SK-N-SH (cell line): ENCODE measurements at regions not wholly inside any gene's neighbourhood (a gene's known extent, or its start where the extent isn't known, plus 50 kb on each side); places are given as distances from the start of the nearest gene placed in this dataset.

Source experiments
- CTCF ChIA-PET: fragments of 300-600, 350-600 bp; formaldehyde crosslinking; extraction: SDS; loops from one replicate; lab custom pipeline; 2021; lab: Yijun Ruan, JAX
- POLR2A ChIA-PET: fragments of 350-600 bp; sonication (Branson Sonifier 250); formaldehyde crosslinking; extraction: SDS; loops from one replicate; lab custom pipeline; 2020; ENCODE audit warnings: antibody characterized with exemption, inconsistent platforms; lab: Yijun Ruan, JAX
- DNase-seq: peaks from one replicate; pipeline ENCODE4 v3.0.0; 2012
- H2AFZ ChIP-seq: fragments of 200-600 bp; sonication (generic); 2 replicates; pipeline ENCODE4 v1.8.1; 2016; ENCODE audit warnings: antibody characterized with exemption, mild to moderate bottlenecking, low read depth
- H3F3A ChIP-seq: fragments of 200-600 bp; sonication (generic); replicated peaks from 2 replicates; pipeline ENCODE3; 2016; ENCODE audit warnings: antibody characterized with exemption, mild to moderate bottlenecking; ENCODE audit not compliant: insufficient read depth
- H3K27ac ChIP-seq, 2 experiments: fragments of 200-500 bp in 1 of 2; fragments of 200-600 bp in 1 of 2; sonication (Bioruptor generic) in 1 of 2; sonication (generic), shearing (Covaris generic) in 1 of 2; 2 replicates each; pipeline versions ENCODE4 v1.5.1 to v1.6.1; 2014 to 2016; ENCODE audit warnings: low read depth in 2 of 2, inconsistent platforms in 1 of 2, low read length in 1 of 2, mild to moderate bottlenecking in 1 of 2, mixed read lengths in 1 of 2
- H3K27me3 ChIP-seq: fragments of 200-600 bp; sonication (generic), shearing (Covaris generic); 2 replicates; pipeline ENCODE4 v1.6.1; 2016; ENCODE audit warnings: mixed run types; ENCODE audit not compliant: insufficient read depth
- H3K36me3 ChIP-seq, 2 experiments: fragments of 200-500 bp in 1 of 2; fragments of 200-600 bp in 1 of 2; sonication (Bioruptor generic) in 1 of 2; sonication (generic) in 1 of 2; replicated peaks in 1 of 2; 2 replicates each; pipeline versions ENCODE3 to v1.5.1; 2014 to 2016; ENCODE audit warnings: low read length in 1 of 2, mild to moderate bottlenecking in 1 of 2; ENCODE audit not compliant: insufficient read depth in 2 of 2, control insufficient read depth in 1 of 2
- H3K4me1 ChIP-seq, 2 experiments: fragments of 200-500 bp in 1 of 2; fragments of 200-600 bp in 1 of 2; sonication (Bioruptor generic) in 1 of 2; sonication (generic), shearing (Covaris generic) in 1 of 2; 2 replicates each; pipeline versions ENCODE4 v1.5.1 to v1.6.1; 2014 to 2016; ENCODE audit warnings: low read depth in 1 of 2, low read length in 1 of 2, mixed run types in 1 of 2; ENCODE audit not compliant: insufficient read depth in 2 of 2, control insufficient read depth in 1 of 2
- H3K4me2 ChIP-seq: fragments of 200-600 bp; sonication (generic), shearing (Covaris generic); 2 replicates; pipeline ENCODE4 v1.6.1; 2017; ENCODE audit warnings: mixed run types
- H3K4me3 ChIP-seq, 2 experiments: fragments of 200-500 bp in 1 of 2; fragments of 200-600 bp in 1 of 2; sonication (Bioruptor generic) in 1 of 2; sonication (generic), shearing (Covaris generic) in 1 of 2; 2 replicates each; pipeline versions ENCODE4 v1.5.1 to v1.8.1; 2014 to 2016; ENCODE audit warnings: low read depth in 2 of 2, inconsistent platforms in 1 of 2, low read length in 1 of 2, mild to moderate bottlenecking in 1 of 2, mixed read lengths in 1 of 2, moderate library complexity in 1 of 2
- H3K79me2 ChIP-seq: fragments of 200-600 bp; sonication (generic); 2 replicates; pipeline ENCODE4 v1.8.1; 2017; ENCODE audit warnings: mild to moderate bottlenecking; ENCODE audit not compliant: insufficient read depth
- H3K9ac ChIP-seq: fragments of 200-600 bp; sonication (generic); 2 replicates; pipeline ENCODE4 v1.6.1; 2017; ENCODE audit warnings: mixed run types
- H3K9me2 ChIP-seq: fragments of 200-600 bp; sonication (generic); 2 replicates; pipeline ENCODE4 v1.6.1; 2017; ENCODE audit warnings: mixed run types
- H3K9me3 ChIP-seq: fragments of 200-600 bp; sonication (generic); 2 replicates; pipeline ENCODE4 v1.6.1; 2017; ENCODE audit warnings: mixed run types, mild to moderate bottlenecking, moderate library complexity
- H4K20me1 ChIP-seq: fragments of 200-600 bp; sonication (generic); 2 replicates; pipeline ENCODE4 v1.6.1; 2017; ENCODE audit warnings: mild to moderate bottlenecking, mixed run types; ENCODE audit not compliant: insufficient read depth
- CHD2 ChIP-seq: fragments of 150-350 bp; IDR thresholded peaks from 2 replicates; pipeline ENCODE4 v1.6.1; 2018; ENCODE audit warnings: low read length; ENCODE audit not compliant: partially characterized antibody
- ELF1 ChIP-seq: IDR thresholded peaks from 2 replicates; pipeline ENCODE4 v1.4.0; 2012
- EZH2phosphoT487 ChIP-seq: fragments of 200-600 bp; sonication (generic); IDR thresholded peaks from 2 replicates; pipeline ENCODE4 v1.6.1; 2017; ENCODE audit warnings: low read depth, mixed run types, mild to moderate bottlenecking, antibody characterized with exemption, moderate library complexity, borderline replicate concordance
- FOSL2 ChIP-seq: IDR thresholded peaks from 2 replicates; pipeline ENCODE4 v1.4.0; 2012; ENCODE audit warnings: low read depth, mild to moderate bottlenecking, moderate library complexity, borderline replicate concordance
- FOXM1 ChIP-seq: IDR thresholded peaks from 2 replicates; pipeline ENCODE4 v1.4.0; 2012; ENCODE audit warnings: low read depth, mild to moderate bottlenecking
- GABPA ChIP-seq: IDR thresholded peaks from 2 replicates; pipeline ENCODE4 v1.4.0; 2012; ENCODE audit warnings: low read depth, mild to moderate bottlenecking
- GATA2 ChIP-seq: sonication (generic); formaldehyde crosslinking; IDR thresholded peaks from 2 replicates; pipeline ENCODE4 v1.5.0; 2020; ENCODE audit warnings: mild to moderate bottlenecking, missing genetic modification reagents
- MXI1 ChIP-seq: IDR thresholded peaks from 2 replicates; pipeline ENCODE4 v1.6.1; 2012; ENCODE audit warnings: mild to moderate bottlenecking, low read depth, low read length, improper control_type of control experiment
- NFIC ChIP-seq: IDR thresholded peaks from 2 replicates; pipeline ENCODE4 v1.4.0; 2012; ENCODE audit warnings: borderline replicate concordance
- RCOR1 ChIP-seq: fragments of 150-350 bp; IDR thresholded peaks from 2 replicates; pipeline ENCODE4 v1.6.1; 2017; ENCODE audit warnings: antibody characterized with exemption, low read length
- RXRA ChIP-seq: IDR thresholded peaks from 2 replicates; pipeline ENCODE4 v1.4.0; 2012; ENCODE audit warnings: low read depth, mild to moderate bottlenecking, borderline replicate concordance
- TEAD4 ChIP-seq: IDR thresholded peaks from 2 replicates; pipeline ENCODE4 v1.4.0; 2012; ENCODE audit warnings: mild to moderate bottlenecking, borderline replicate concordance; ENCODE audit not compliant: insufficient read depth
- WGBS: methylation state at CpG from one replicate; pipeline ENCODE4 v1.1.6; 2017; ENCODE audit warnings: low lambda C conversion rate; 5-methylcytosine and 5-hydroxymethylcytosine counted together
- TF ChIP-seq, protein P1 (sequence below): IDR thresholded peaks from 2 replicates; pipeline ENCODE4 v1.4.0; 2012; ENCODE audit warnings: low read depth, borderline replicate concordance
- TF ChIP-seq, protein P2 (sequence below): fragments of 150-350 bp; IDR thresholded peaks from 2 replicates; pipeline ENCODE4 v1.6.1; 2016; ENCODE audit warnings: mild to moderate bottlenecking, low read depth, low read length
- TF ChIP-seq, protein P3 (sequence below): IDR thresholded peaks from 2 replicates; pipeline ENCODE4 v1.6.1; 2012; ENCODE audit warnings: mild to moderate bottlenecking, low read depth, low read length, moderate library complexity
- TF ChIP-seq, protein P4 (sequence below): IDR thresholded peaks from 2 replicates; pipeline ENCODE4 v1.4.0; 2012; ENCODE audit warnings: low read depth, borderline replicate concordance

DNA sequence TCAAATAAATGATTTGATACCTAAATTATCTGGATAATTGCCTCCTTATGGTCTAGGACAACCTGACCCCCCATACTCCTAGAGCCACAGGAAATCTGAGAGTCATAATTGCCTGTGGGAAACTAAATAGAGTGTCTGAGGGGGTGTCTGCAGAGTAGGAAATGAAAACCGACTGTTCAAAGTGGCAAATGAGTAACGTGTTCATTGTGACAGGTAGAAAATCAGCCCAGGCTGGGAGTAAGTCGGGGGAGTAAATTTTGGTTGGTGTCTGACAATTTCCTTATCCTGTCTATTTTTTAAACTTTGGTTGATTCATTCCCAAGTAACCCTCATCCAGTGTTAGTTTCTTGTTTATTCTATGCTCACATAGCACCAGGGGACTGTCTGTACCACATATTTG, 51.6 kb upstream of the HOXC13 start:
- ChIA-PET POLR2A (no interaction called here), CTCF (no interaction called here)

DNA sequence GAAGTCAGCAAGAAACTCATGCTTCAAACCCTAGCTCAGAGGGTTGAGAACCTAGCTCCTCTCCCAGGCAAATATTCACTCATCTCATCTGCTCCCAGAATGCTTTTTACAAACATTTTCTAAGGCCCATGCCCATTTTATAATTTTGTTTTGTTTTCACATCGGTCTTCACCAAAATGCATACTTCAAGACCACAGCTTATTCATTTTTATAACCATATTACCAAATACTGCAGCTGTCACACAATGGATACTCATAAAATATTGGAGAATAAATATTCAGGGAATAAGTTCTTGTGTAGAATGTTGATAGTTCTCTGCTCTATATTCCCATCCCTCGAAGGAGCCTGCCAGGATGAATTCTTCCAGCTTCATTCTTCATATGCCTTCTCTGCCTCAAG, 50.8 kb upstream of the HOXC13 start:
- no peak overlapping the region for H3K4me2 ChIP-seq
- no peak overlapping the region for H3K27ac ChIP-seq
- no peaks in the 10 kb centered on the region for H4K20me1 ChIP-seq
- no peaks in the 10 kb centered on the region for H3K36me3 ChIP-seq
- no peaks in the 10 kb centered on the region for H3K9me3 ChIP-seq
- DNase-seq = no peak
- 2% methylated on average over 2 of the region's 2 CpGs for WGBS
- H3K4me1 ChIP-seq = no peaks in the 10 kb centered on the region
- no peaks in the 10 kb centered on the region for H3K9me2 ChIP-seq
- no peak overlapping the region for H2AFZ ChIP-seq
- no peaks in the 10 kb centered on the region for H3F3A ChIP-seq
- H3K79me2 ChIP-seq = no peaks in the 10 kb centered on the region
- H3K4me3 ChIP-seq = no peak overlapping the region
- POLR2A ChIA-PET = no interaction called here
- H3K27me3 ChIP-seq = peaks cover 7% of the 10 kb centered on the region; the same call in 1 of the 2 replicates
- CTCF ChIA-PET = no interaction called here
- no peak overlapping the region for H3K9ac ChIP-seq
- TF ChIP-seq FOXM1 = no peak
- TF ChIP-seq, protein P1, sequence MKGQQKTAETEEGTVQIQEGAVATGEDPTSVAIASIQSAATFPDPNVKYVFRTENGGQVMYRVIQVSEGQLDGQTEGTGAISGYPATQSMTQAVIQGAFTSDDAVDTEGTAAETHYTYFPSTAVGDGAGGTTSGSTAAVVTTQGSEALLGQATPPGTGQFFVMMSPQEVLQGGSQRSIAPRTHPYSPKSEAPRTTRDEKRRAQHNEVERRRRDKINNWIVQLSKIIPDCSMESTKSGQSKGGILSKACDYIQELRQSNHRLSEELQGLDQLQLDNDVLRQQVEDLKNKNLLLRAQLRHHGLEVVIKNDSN = no peak
- TF ChIP-seq EZH2phosphoT487 = no peak
- TF ChIP-seq, protein P2, sequence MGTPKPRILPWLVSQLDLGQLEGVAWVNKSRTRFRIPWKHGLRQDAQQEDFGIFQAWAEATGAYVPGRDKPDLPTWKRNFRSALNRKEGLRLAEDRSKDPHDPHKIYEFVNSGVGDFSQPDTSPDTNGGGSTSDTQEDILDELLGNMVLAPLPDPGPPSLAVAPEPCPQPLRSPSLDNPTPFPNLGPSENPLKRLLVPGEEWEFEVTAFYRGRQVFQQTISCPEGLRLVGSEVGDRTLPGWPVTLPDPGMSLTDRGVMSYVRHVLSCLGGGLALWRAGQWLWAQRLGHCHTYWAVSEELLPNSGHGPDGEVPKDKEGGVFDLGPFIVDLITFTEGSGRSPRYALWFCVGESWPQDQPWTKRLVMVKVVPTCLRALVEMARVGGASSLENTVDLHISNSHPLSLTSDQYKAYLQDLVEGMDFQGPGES = no peak
- TF ChIP-seq, protein P3, sequence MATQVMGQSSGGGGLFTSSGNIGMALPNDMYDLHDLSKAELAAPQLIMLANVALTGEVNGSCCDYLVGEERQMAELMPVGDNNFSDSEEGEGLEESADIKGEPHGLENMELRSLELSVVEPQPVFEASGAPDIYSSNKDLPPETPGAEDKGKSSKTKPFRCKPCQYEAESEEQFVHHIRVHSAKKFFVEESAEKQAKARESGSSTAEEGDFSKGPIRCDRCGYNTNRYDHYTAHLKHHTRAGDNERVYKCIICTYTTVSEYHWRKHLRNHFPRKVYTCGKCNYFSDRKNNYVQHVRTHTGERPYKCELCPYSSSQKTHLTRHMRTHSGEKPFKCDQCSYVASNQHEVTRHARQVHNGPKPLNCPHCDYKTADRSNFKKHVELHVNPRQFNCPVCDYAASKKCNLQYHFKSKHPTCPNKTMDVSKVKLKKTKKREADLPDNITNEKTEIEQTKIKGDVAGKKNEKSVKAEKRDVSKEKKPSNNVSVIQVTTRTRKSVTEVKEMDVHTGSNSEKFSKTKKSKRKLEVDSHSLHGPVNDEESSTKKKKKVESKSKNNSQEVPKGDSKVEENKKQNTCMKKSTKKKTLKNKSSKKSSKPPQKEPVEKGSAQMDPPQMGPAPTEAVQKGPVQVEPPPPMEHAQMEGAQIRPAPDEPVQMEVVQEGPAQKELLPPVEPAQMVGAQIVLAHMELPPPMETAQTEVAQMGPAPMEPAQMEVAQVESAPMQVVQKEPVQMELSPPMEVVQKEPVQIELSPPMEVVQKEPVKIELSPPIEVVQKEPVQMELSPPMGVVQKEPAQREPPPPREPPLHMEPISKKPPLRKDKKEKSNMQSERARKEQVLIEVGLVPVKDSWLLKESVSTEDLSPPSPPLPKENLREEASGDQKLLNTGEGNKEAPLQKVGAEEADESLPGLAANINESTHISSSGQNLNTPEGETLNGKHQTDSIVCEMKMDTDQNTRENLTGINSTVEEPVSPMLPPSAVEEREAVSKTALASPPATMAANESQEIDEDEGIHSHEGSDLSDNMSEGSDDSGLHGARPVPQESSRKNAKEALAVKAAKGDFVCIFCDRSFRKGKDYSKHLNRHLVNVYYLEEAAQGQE = no peak
- TF ChIP-seq RCOR1 = no peak
- TF ChIP-seq TEAD4 = no peak
- no peak for TF ChIP-seq FOSL2
- TF ChIP-seq GABPA = no peak

More for the DNA sequence above, 51.6 kb upstream of the HOXC13 start:
- Histone ChIP-seq H4K20me1 (no peaks in the 10 kb centered on the region), H3K27ac (no peak overlapping the region), H3K27me3 (peaks cover 12% of the 10 kb centered on the region; the same call in 1 of the 2 replicates), H3K79me2 (no peaks in the 10 kb centered on the region), H3K4me1 (no peaks in the 10 kb centered on the region), H3K36me3 (no peaks in the 10 kb centered on the region), H3F3A (no peaks in the 10 kb centered on the region), H2AFZ (no peak overlapping the region), H3K4me3 (no peak overlapping the region), H3K9me2 (no peaks in the 10 kb centered on the region), H3K9ac (no peak overlapping the region), H3K9me3 (no peaks in the 10 kb centered on the region), H3K4me2 (no peak overlapping the region)
- no peak for TF ChIP-seq CHD2
- TF ChIP-seq MXI1 = no peak
- no peak for TF ChIP-seq RXRA
- TF ChIP-seq, protein P2 = no peak
- TF ChIP-seq ELF1 = no peak
- no peak for TF ChIP-seq GATA2 (CRISPR knock-in tag)
- TF ChIP-seq, protein P4, sequence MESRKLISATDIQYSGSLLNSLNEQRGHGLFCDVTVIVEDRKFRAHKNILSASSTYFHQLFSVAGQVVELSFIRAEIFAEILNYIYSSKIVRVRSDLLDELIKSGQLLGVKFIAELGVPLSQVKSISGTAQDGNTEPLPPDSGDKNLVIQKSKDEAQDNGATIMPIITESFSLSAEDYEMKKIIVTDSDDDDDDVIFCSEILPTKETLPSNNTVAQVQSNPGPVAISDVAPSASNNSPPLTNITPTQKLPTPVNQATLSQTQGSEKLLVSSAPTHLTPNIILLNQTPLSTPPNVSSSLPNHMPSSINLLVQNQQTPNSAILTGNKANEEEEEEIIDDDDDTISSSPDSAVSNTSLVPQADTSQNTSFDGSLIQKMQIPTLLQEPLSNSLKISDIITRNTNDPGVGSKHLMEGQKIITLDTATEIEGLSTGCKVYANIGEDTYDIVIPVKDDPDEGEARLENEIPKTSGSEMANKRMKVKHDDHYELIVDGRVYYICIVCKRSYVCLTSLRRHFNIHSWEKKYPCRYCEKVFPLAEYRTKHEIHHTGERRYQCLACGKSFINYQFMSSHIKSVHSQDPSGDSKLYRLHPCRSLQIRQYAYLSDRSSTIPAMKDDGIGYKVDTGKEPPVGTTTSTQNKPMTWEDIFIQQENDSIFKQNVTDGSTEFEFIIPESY = no peak
- no peak for TF ChIP-seq NFIC
- no peak for TF ChIP-seq GABPA
- TF ChIP-seq FOXM1 = no peak
- DNase-seq = no peak
- 3% methylated on average over 3 of the region's 3 CpGs for whole genome bisulfite sequencing
